ENCODE measurements at regions not wholly inside any gene's neighbourhood (a gene's known extent, or its start where the extent isn't known, plus 50 kb on each side); places are given as distances from the start of the nearest gene placed in this dataset.

- intact Hi-C loops (cut with micrococcal nuclease): no loop called here
- Histone ChIP-seq H3K4me2 (replicated peaks; ENCODE audit: extremely low read depth, low read length, poor library complexity, severe bottlenecking) (no peak overlapping the region), H3K9me3 (replicated peaks in 1 of 2; ENCODE audit: control insufficient read depth in 1 of 2, insufficient read depth in 1 of 2, low read length in 2 of 2) (peaks cover 6 to 10% of the 10 kb centered on the region in 2 donors), H3K27ac (ENCODE audit: low read depth in 1 of 2, low read length in 2 of 2) (no peak overlapping the region), H3K4me1 (ENCODE audit: control insufficient read depth in 1 of 2, insufficient read depth in 2 of 2, low read length in 2 of 2) (no peaks in the 10 kb centered on the region), H4K20me1 (ENCODE audit: insufficient read depth, low read length) (no peaks in the 10 kb centered on the region), H3K27me3 (ENCODE audit: control insufficient read depth in 2 of 2, insufficient read depth in 2 of 2, low read length in 2 of 2) (no peaks in the 10 kb centered on the region), H3K36me3 (replicated peaks in 1 of 2; ENCODE audit: control insufficient read depth in 1 of 2, insufficient read depth in 2 of 2, low read length in 2 of 2) (no peaks in the 10 kb centered on the region), H2AFZ (ENCODE audit: insufficient read depth, low read depth, low read length, poor library complexity, severe bottlenecking) (no peak overlapping the region), H3K4me3 (replicated peaks in 1 of 3; ENCODE audit: low read depth in 2 of 3, low read length in 3 of 3) (no peak overlapping the region), H3K79me2 (ENCODE audit: insufficient read depth, low read length) (no peaks in the 10 kb centered on the region), H3K9ac (ENCODE audit: insufficient read depth, low read length, poor library complexity, severe bottlenecking) (no peak overlapping the region)
- Mint-ChIP-seq H3K27me3 (ENCODE audit: low read depth in 3 of 3) (no peaks in the 10 kb centered on the region), H3K4me1 (no peaks in the 10 kb centered on the region), H3K27ac (no peak overlapping the region), H3K36me3 (no peaks in the 10 kb centered on the region), H3K9me3 (peaks cover 4 to 12% (median 8%) of the 10 kb centered on the region in 7 donors), H3K4me3 (no peak overlapping the region)
- no peak for DNase-seq
- WGBS (ENCODE audit: insufficient coverage): 78% methylated on average over 1 of the region's 1 CpG
- no peak for TF ChIP-seq CTCF (IDR thresholded peaks at IDR 0.05)
Observed at GRCh38 chr3:82276992-82277391, 515.5 kb upstream of the GBE1 start.

GRCh38 chr3:82274897-82275296 is 513.5 kb upstream of the GBE1 start:
- intact Hi-C loops (cut with micrococcal nuclease): no loop called here
- Mint-ChIP-seq H3K9me3 (peaks cover 4 to 27% (median 16%) of the 10 kb centered on the region in 7 donors), H3K4me1 (no peaks in the 10 kb centered on the region), H3K4me3 (no peak overlapping the region), H3K36me3 (no peaks in the 10 kb centered on the region), H3K27ac (no peak overlapping the region), H3K27me3 (ENCODE audit: low read depth in 3 of 3) (no peaks in the 10 kb centered on the region)
- Histone ChIP-seq H4K20me1 (ENCODE audit: insufficient read depth, low read length) (no peaks in the 10 kb centered on the region), H3K4me2 (replicated peaks; ENCODE audit: extremely low read depth, low read length, poor library complexity, severe bottlenecking) (no peak overlapping the region), H3K4me3 (replicated peaks in 1 of 3; ENCODE audit: low read depth in 2 of 3, low read length in 3 of 3) (no peak overlapping the region), H3K9me3 (replicated peaks in 1 of 2; ENCODE audit: control insufficient read depth in 1 of 2, insufficient read depth in 1 of 2, low read length in 2 of 2) (peaks cover 6 to 10% of the 10 kb centered on the region in 2 donors), H3K4me1 (ENCODE audit: control insufficient read depth in 1 of 2, insufficient read depth in 2 of 2, low read length in 2 of 2) (no peaks in the 10 kb centered on the region), H3K27me3 (ENCODE audit: control insufficient read depth in 2 of 2, insufficient read depth in 2 of 2, low read length in 2 of 2) (no peaks in the 10 kb centered on the region), H3K9ac (ENCODE audit: insufficient read depth, low read length, poor library complexity, severe bottlenecking) (no peak overlapping the region), H3K27ac (ENCODE audit: low read depth in 1 of 2, low read length in 2 of 2) (no peak overlapping the region), H3K79me2 (ENCODE audit: insufficient read depth, low read length) (no peaks in the 10 kb centered on the region), H3K36me3 (replicated peaks in 1 of 2; ENCODE audit: control insufficient read depth in 1 of 2, insufficient read depth in 2 of 2, low read length in 2 of 2) (no peaks in the 10 kb centered on the region), H2AFZ (ENCODE audit: insufficient read depth, low read depth, low read length, poor library complexity, severe bottlenecking) (no peak overlapping the region)
- TF ChIP-seq CTCF (IDR thresholded peaks at IDR 0.05): no peak
- DNase-seq: no peak

Measured in CD14-positive monocyte (primary cell).